SU-DHL-6 (cell line): ENCODE measurements at regions not wholly inside any gene's neighbourhood (a gene's known extent, or its start where the extent isn't known, plus 50 kb on each side); places are given as distances from the start of the nearest gene placed in this dataset.

Experiments
- H2AFZ ChIP-seq: fragments of 200-600 bp; sonication (generic); 2 replicates; pipeline ENCODE4 v1.6.1; 2014; ENCODE audit warnings: low read depth, mild to moderate bottlenecking, moderate library complexity, mixed read lengths, antibody characterized with exemption, low read length; ENCODE audit not compliant: severe bottlenecking
- H3F3A ChIP-seq: fragments of 200-600 bp; shearing (Covaris generic); 2 replicates; pipeline ENCODE4 v1.6.0; 2016; ENCODE audit warnings: antibody characterized with exemption, mild to moderate bottlenecking; ENCODE audit not compliant: insufficient read depth
- H3K27ac ChIP-seq: fragments of 200-600 bp; sonication (generic); 2 replicates; pipeline ENCODE4 v1.5.1; 2016; ENCODE audit warnings: low read depth, mild to moderate bottlenecking, low read length, moderate library complexity, mixed read lengths
- H3K27me3 ChIP-seq: fragments of 200-600 bp; sonication (generic), shearing (Covaris generic); 2 replicates; pipeline ENCODE4 v1.6.0; 2014; ENCODE audit warnings: mild to moderate bottlenecking, low read length
- H3K36me3 ChIP-seq: fragments of 200-600 bp; sonication (generic); 2 replicates; pipeline ENCODE4 v1.6.1; 2014; ENCODE audit warnings: mild to moderate bottlenecking, low read length, mixed read lengths
- H3K4me2 ChIP-seq: fragments of 300-600, 200-600 bp; shearing (Covaris generic), sonication (generic); 2 replicates; pipeline ENCODE4 v1.6.0; 2014; ENCODE audit warnings: low read length, low read depth, mild to moderate bottlenecking; ENCODE audit not compliant: poor library complexity, severe bottlenecking
- H3K4me3 ChIP-seq: fragments of 200-600 bp; sonication (generic); 2 replicates; pipeline ENCODE4 v1.5.1; 2014; ENCODE audit warnings: antibody characterized with exemption, low read length, mild to moderate bottlenecking, mixed read lengths; ENCODE audit not compliant: insufficient read depth, poor library complexity, severe bottlenecking
- H3K79me2 ChIP-seq: fragments of 200-600 bp; sonication (generic); 2 replicates; pipeline ENCODE4 v1.6.1; 2014; ENCODE audit warnings: mild to moderate bottlenecking, low read length, moderate library complexity; ENCODE audit not compliant: insufficient read depth
- H3K9ac ChIP-seq: fragments of 200-600 bp; sonication (generic); 2 replicates; pipeline ENCODE4 v1.7.0; 2014; ENCODE audit warnings: mild to moderate bottlenecking, low read length
- H3K9me2 ChIP-seq: fragments of 200-600 bp; sonication (generic); replicated peaks from 2 replicates; pipeline ENCODE4 v1.6.1; 2014; ENCODE audit warnings: low read length; ENCODE audit not compliant: insufficient read depth
- H3K9me3 ChIP-seq: fragments of 200-600 bp; sonication (generic); 2 replicates; pipeline ENCODE4 v1.6.1; 2014; ENCODE audit warnings: low read length, mixed read lengths; ENCODE audit not compliant: insufficient read depth
- H4K20me1 ChIP-seq: fragments of 200-600 bp; sonication (generic); 2 replicates; pipeline ENCODE4 v1.6.1; 2014; ENCODE audit warnings: low read depth, mild to moderate bottlenecking, antibody characterized with exemption, low read length, moderate library complexity, mixed read lengths
- EZH2phosphoT487 ChIP-seq: fragments of 200-600 bp; sonication (generic), shearing (Covaris generic); conservative IDR thresholded peaks from 2 replicates; pipeline ENCODE4 v1.6.1; 2018; ENCODE audit warnings: mild to moderate bottlenecking, antibody characterized with exemption, low read length, moderate library complexity, mixed read lengths
- TF ChIP-seq, protein P1 (sequence below): fragments of 200-600 bp; sonication (generic); IDR thresholded peaks from one replicate; pipeline ENCODE4 v1.5.1; 2017; ENCODE audit warnings: antibody characterized with exemption, mild to moderate bottlenecking, low read length, moderate library complexity; ENCODE audit not compliant: insufficient read depth, poor library complexity, severe bottlenecking

DNA sequence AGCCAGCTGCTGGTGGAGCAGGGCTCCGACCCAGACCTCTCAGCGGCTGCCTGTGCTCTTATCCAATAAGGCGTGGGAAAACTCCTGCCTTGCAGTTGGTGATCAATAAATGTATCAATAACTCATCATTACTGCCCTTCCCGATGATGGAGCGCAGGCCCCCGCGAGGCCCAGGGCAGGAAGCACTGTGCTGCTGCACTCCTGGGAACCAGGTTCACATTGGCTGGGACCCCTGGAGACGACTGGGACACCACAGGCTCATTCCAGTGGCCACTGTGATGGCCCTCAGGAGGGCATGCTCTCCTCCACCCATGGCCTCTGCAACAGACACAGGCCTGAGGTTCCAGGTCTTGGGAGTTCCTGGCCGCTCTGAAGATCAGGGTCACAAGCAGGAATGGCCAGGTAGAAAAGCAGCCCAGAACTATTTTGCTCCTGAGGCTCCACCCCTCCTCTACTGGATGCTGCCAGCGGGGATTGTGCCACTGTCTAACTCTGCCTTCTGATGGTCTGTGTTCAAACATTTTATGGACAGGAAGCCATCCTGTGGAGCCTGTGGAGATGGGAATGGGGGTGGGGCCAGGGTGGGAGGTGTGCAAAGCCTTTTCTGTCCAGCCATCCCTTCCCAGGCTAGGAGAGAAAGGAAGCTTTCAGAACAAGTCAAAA is 287.4 kb upstream of the ZMIZ1 start:
- Histone ChIP-seq H2AFZ (no peak overlapping the region), H3K27ac (no peak overlapping the region), H3K79me2 (no peaks in the 10 kb centered on the region), H3K9me3 (no peaks in the 10 kb centered on the region), H3K9ac (no peak overlapping the region), H3K36me3 (no peaks in the 10 kb centered on the region), H3K9me2 (no peaks in the 10 kb centered on the region), H4K20me1 (no peaks in the 10 kb centered on the region), H3K4me2 (no peak overlapping the region), H3K27me3 (no peaks in the 10 kb centered on the region), H3F3A (no peaks in the 10 kb centered on the region), H3K4me3 (no peak overlapping the region)
- TF ChIP-seq EZH2phosphoT487: no peak
- TF ChIP-seq, protein P1, sequence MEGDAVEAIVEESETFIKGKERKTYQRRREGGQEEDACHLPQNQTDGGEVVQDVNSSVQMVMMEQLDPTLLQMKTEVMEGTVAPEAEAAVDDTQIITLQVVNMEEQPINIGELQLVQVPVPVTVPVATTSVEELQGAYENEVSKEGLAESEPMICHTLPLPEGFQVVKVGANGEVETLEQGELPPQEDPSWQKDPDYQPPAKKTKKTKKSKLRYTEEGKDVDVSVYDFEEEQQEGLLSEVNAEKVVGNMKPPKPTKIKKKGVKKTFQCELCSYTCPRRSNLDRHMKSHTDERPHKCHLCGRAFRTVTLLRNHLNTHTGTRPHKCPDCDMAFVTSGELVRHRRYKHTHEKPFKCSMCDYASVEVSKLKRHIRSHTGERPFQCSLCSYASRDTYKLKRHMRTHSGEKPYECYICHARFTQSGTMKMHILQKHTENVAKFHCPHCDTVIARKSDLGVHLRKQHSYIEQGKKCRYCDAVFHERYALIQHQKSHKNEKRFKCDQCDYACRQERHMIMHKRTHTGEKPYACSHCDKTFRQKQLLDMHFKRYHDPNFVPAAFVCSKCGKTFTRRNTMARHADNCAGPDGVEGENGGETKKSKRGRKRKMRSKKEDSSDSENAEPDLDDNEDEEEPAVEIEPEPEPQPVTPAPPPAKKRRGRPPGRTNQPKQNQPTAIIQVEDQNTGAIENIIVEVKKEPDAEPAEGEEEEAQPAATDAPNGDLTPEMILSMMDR: no peak

DNA sequence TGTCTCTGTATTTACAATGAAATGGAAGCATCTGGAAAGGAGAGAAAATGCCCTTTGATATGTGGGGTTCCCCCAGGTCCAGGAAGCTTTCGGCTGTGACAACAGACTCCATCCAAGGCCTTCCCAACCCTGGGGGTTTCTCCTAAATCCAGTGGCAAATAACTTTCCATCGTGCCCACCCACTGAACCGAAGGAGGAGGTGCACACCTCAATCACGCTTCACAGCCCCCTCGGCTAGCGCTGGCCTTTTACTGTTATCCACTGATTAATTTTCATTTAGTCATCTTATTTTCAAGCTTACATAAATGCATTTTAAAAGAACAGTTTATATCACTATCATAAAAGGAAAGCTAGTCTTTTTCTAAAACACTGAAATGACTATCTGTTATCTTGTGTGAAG is 286.8 kb upstream of the ZMIZ1 start:
- Histone ChIP-seq H3F3A (no peaks in the 10 kb centered on the region), H3K27me3 (no peaks in the 10 kb centered on the region), H2AFZ (no peak overlapping the region), H3K9me2 (no peaks in the 10 kb centered on the region), H4K20me1 (no peaks in the 10 kb centered on the region), H3K27ac (no peak overlapping the region), H3K36me3 (no peaks in the 10 kb centered on the region), H3K9me3 (no peaks in the 10 kb centered on the region), H3K4me3 (no peak overlapping the region), H3K79me2 (no peaks in the 10 kb centered on the region), H3K9ac (no peak overlapping the region), H3K4me2 (no peak overlapping the region)
- TF ChIP-seq, protein P1: no peak
- no peak for TF ChIP-seq EZH2phosphoT487

DNA sequence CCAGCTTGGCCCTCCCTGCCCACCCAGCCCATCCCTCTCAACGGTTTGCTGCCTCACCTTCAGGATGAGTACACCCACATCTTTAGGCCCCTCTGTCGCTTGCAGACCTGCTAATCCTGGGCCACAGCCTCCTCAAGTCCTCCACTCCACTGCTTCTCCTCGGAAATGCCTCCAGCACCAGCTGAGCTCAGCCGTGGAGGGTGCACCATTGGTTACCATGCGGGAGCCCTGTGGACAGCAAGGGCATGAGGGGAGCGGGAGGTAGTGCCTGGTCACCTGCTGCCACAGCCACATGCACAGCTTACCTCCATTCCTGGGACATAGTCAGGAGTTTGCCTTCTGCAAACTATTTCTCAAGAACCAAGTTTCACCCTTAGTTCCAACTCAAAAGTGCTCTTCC is 286.3 kb upstream of the ZMIZ1 start:
- no peak overlapping the region for H2AFZ ChIP-seq
- no peaks in the 10 kb centered on the region for H4K20me1 ChIP-seq
- no peaks in the 10 kb centered on the region for H3K9me2 ChIP-seq
- TF ChIP-seq, protein P1: no peak
- no peak for TF ChIP-seq EZH2phosphoT487
- H3F3A ChIP-seq: no peaks in the 10 kb centered on the region
- no peak overlapping the region for H3K4me2 ChIP-seq
- H3K9me3 ChIP-seq: no peaks in the 10 kb centered on the region
- no peaks in the 10 kb centered on the region for H3K27me3 ChIP-seq
- H3K27ac ChIP-seq: no peak overlapping the region
- no peaks in the 10 kb centered on the region for H3K36me3 ChIP-seq
- no peak overlapping the region for H3K9ac ChIP-seq
- no peaks in the 10 kb centered on the region for H3K79me2 ChIP-seq
- H3K4me3 ChIP-seq: no peak overlapping the region
